Inflammatory macrophage treated with lipopolysaccharide for 1 hour (primary cell): ENCODE measurements at regions not wholly inside any gene's neighbourhood (a gene's known extent, or its start where the extent isn't known, plus 50 kb on each side); places are given as distances from the start of the nearest gene placed in this dataset.
"Not testable (repeated sequence)": the region's sequence is repeated elsewhere in the genome, so short reads cannot be mapped to it uniquely, and the experiment has no call there.

ENCODE experiments used
- DNase-seq, 2 donors: peaks; one replicate each; pipeline ENCODE4 v3.0.0-alpha.2; 2020 to 2022

DNA sequence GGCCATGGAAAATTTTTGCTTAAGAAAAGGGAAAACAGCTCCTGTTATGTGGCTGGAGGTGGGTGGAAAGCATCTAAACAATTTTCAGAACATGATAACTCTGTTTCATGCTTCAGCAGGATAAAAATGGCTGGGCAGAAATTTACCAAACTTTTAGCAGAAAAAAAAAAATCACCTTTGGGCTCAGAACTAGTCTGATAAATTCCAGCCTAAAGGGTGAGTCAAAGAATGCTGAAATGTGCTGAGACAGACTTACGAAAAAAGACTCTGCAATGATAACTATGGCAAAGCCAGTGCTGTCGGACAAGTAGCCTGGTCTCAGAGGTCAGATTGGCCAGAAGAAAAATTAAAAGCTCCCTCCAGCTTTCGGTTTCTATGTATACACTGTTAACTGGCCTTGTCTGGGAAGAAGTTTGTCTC lies 123.6 kb downstream of the LRATD1 start:
- no peak for DNase-seq

DNA sequence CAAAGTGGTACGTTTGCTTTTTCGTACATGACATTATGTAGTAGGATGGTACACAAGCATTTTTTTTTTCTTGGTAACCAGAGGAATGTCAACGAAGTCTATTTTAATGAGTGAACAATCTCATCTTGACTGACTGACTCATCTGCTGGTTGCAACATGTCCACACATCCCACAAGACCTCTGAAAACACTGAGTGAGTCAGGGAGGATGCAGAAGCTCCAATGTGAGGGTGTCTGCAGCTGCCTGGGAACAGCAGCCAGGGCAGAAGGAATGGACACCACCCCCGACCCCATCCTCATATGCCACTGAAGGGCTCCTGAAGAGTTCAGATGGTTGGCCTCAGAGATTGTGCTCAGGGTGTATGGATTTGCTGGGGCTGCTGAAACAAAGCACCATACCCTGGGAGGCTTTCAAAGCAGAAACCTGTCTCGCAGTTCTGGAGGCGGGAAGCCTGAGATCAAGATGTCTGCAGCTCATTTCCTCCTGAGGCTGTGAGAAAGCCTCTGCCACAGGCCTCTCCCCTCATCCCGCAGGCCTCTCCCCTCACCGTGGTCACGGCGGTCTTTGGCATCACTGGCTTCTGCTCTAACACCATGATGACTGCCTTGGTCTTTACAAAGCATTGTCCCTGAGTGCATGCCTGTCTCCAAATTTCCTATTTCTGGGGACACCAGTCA lies 124.6 kb downstream of the LRATD1 start:
- DNase-seq: no peak

DNA sequence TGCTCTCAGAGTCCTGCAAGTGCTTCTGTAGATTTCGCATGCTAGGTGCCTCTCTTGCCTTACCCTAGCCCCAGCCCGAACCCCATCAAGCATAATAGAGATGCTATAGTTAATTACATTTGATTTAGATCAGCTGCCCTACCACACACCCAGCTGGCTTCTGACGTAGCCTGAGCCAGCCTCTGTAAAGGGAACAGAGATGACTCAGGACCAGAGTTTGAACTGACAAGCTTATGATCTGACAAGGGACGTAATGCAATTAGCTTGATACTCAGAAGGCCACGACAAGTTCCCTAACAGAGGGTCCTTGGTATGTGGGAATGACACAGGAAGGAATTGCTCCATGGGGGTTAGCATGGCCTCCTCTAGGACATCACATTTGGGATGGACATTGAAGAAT lies 126.6 kb downstream of the LRATD1 start:
- no peak for DNase-seq

DNA sequence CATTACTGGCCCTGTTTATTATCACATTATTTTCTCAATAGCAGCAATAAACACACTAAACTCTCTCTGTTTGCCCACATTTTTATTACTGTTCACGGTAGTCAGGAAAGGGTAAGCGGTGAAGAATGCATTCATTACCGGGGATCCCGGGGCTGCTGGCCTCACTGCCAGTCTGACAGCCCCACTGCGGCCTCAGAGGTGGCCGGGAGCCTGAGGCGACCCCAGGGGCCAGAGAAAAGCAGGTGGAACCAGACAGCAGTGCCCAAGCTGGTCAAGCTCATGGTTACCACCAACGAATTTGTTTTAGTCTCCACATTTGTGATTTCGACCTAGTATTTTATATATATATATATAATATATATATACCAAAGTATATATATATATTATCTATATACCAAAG lies 127.7 kb downstream of the LRATD1 start:
- DNase-seq: no peak

DNA sequence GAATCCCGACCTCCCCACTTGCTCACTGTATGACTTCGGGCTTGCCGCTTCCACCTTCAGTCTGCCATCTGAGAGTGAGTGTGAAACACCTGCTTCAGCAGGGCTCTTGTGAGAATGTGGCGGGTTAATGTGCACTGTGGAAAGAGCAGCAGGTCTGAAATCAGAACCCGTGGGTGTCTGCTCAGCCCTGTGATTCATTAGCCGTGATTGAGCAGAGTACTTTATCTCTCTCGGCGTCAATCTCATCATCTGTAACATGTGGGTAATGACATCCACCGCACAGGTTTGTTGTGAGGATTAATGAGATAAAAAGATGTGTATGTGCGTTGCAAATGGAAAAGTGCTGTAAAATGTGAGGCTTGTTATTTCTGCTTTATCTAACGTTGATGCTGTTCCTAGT lies 128.6 kb downstream of the LRATD1 start:
- no peak for DNase-seq

DNA sequence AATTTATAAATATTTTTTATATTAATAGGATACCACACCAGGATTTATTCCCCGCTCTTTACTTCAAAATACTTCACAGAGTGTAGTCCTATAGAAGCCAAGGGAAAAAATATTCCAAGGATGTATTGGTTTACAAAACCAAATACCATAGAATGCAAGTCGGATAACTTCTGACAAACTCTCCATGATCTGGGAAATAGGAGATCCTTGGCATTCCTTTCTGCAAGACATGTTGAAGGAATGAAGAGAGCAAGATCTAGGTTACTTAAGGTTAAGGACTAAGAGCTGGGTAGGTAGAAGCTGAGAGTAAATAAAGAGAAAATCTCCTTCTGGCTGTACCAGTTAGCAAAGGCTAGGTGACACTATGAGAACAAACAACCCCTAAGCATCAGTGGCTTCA lies 141.2 kb downstream of the LRATD1 start:
- DNase-seq: no peak

DNA sequence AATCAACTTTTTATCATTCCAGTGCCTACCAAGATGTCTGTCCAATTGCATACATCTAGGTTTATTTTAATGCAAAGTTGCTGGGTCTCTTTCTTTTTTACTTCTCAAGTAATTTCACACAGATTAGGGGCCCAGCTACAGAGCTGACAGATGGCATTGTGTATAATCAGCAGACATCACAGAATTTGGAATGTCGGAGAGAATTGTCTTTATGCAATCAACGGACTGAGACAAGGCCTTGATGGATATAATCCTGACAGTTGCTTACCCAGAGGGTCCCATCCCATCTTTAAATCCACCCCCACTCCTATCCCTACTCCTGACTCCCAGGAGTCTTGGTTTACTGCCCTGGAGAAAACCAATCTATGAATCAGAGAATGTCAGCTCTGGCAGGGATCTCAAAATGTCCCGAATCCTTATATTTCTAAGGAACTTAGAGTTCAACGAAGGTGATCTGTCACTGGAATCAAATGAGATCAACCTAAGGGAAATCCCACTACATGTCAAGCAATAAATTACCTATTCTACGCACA lies 142.0 kb downstream of the LRATD1 start:
- DNase-seq: no peak

DNA sequence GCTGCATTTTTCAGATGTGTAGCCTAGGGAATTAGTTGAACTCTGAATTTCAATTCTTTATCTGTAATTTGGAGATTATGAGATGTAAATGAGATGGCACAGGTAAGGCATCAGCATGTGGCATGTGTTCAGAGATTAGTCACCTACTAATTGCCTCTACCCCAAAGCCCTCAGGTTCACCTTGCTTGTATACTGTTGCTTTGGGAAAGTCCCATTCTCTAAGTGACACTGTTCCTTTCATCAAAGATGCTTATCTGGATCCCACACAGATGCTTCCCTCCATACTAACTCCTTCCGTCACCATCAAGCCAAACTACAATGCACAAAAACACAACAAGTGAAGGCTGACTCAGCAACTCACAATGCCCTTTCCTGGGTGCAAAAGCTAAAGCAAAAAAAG lies 143.7 kb downstream of the LRATD1 start:
- DNase-seq: no peak

DNA sequence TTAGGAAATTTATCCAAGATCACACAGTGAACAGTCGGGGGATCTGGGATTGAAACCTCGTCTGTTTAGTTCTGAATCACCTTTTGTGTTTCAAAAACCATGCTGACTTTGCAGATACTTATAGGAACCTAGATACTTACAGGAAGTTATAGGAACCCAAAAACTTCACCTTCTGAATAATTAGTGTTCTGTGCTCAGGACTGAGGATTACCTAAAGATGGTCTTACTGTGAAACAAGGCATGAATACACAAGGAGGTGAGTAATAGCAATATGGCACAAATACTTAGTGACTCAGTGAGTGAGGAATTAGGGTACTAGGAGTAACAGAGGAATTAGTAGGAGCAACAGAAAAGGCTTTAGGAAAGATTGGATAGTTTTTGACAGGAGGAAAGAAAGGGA lies 145.5 kb downstream of the LRATD1 start:
- DNase-seq: no peak

DNA sequence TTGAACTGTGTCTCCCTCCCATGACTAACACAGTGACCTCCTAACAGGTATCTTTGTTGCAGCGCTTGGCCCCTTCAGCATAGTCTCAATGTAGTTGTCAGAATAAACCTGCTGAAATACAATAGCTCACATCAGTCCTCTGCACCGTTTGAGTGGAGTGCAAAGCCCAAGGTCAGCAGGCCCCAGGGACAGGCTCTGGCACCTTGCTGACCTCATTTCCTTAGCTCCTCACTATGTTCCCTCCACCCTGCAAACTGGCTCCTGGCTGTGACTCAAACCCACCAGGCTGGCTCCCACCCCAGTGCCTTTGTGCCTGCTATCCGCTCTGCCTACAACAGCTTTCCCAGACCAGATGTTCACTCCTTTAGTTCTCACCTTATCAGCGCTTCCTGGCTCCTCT lies 146.7 kb downstream of the LRATD1 start:
- DNase-seq: no peak

DNA sequence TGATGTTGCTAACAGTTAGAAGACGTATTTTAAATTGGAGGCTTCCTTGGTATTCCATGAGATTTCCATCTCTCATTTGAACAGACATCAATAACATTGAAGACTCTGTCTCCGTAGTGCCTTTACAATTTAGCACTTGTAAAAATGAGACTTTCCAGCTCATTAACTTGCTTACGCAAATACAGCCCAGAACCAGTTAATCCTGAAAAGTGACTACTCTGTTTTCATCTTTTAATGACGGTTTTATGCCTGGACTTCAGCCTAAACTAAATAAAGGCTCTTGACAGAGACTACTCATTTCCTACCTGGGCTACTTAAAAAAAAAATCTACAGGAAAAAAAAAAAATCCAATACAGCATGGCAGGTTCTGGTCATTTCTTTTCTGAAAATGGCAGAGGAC lies 148.6 kb downstream of the LRATD1 start:
- DNase-seq: no peak

DNA sequence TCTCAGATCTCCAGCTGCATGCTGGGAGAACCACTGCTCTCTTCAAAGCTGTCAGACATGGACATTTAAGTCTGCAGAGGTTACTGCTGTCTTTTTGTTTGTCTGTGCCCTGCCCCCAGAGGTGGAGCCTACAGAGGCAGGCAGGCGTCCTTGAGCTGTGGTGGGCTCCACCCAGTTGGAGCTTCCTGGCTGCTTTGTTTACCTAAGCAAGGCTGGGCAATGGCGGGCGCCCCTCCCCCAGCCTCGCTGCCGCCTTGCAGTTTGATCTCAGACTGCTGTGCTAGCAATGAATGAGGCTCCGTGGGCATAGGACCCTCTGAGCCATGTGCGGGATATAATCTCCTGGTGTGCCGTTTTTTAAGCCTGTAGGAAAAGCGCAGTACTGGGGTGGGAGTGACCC lies 156.3 kb downstream of the LRATD1 start:
- DNase-seq: not testable (repeated sequence)

DNA sequence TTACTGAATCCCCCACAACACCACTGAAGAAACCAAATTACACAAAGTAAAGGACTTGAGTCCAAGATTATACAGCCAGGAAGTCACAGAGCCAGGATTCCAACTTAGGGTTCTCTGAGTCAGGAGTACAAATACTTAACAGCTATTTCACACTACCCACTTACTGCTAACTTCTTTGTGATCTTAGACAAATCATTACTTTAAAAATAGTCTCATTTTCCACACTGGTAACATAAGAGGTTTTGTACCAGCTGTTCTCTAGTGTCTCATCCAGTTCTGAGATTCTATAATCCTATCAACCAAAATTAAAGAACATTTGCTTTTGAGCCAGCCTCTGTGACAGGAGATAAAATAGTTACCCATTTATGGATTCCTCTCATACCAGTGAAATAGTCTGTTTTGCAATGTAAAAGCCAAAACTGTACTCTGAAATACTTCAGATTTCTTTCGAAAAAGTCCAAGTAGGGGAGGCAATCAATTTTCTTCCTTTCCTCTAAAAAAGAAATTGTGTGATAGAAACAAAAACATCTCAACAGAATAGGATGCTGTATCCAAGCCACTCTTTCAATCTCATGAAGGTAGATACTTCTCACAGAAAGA lies 157.6 kb downstream of the LRATD1 start:
- no peak for DNase-seq

DNA sequence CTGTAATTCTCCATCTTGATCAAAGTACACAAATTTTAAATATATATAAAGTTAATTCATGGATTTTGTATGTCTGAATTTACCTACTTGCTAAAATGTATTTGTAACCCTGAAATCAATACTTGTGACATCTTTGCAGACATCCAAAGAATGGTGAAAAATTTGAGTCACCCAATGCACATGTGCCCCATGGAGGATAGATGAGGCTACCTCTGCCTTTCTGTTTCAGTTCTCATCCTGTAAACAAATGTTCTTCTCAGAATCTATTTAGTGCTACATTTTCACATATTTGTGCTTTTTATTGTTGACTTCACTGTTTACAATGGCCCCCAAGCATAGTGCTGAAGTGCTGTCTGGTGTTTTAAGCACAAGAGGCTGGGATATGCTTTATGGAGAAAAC lies 171.5 kb downstream of the LRATD1 start:
- no peak for DNase-seq

DNA sequence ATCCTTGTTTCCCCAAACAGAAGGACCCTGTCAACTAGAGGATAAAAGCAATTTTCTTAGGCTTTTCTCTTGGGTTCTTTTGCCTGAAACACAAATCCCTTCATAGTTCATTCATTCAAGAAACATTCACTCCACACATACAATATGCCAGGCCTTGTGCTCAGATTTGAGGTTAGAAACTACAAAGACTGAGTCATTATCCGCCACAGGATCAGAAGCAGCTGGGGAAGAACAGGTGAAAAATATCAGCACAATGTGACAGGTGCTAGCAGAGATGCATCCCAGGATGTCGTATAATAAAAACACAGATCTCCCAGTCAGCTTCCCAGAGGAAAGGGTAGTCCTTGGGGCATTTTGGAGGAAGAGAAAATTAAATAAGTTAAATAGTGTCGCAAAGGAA lies 172.4 kb downstream of the LRATD1 start:
- no peak for DNase-seq

DNA sequence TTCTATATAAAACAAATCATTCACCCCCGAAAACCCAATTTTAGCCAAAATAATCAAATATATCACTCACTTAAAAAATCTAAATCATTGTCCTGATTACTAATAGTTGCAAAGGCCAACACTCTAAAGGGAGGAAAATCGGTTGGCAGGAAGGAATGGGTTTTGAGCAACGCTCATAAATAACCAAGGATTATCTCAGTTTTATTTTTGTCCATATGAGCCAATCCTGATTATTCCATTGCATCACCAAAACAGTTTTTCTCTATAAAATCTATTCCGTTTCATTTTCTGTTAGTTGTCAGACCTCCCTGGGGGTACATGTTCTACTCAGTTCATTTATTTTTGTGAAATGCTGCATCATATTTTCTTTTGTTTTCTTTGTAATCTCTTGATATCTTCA lies 174.1 kb downstream of the LRATD1 start:
- no peak for DNase-seq

DNA sequence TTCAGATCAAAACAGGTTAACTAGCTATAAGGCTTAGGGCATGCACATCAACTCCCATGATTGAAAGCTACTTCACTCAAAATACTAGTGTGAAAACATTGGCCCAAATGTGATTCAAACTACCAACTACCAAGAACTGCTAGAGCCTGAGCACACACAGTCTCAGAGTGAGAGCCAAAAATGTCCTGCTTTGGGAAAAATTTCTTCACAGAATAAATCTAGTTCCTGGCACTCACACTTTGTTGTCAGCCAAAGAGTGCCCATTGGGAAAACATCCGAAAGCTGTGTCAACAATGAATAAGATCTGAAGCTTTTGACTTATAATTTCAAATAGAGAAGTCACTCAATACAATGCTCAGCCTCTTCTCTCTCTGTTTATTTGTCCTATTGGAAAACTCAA lies 182.7 kb downstream of the LRATD1 start:
- no peak for DNase-seq

DNA sequence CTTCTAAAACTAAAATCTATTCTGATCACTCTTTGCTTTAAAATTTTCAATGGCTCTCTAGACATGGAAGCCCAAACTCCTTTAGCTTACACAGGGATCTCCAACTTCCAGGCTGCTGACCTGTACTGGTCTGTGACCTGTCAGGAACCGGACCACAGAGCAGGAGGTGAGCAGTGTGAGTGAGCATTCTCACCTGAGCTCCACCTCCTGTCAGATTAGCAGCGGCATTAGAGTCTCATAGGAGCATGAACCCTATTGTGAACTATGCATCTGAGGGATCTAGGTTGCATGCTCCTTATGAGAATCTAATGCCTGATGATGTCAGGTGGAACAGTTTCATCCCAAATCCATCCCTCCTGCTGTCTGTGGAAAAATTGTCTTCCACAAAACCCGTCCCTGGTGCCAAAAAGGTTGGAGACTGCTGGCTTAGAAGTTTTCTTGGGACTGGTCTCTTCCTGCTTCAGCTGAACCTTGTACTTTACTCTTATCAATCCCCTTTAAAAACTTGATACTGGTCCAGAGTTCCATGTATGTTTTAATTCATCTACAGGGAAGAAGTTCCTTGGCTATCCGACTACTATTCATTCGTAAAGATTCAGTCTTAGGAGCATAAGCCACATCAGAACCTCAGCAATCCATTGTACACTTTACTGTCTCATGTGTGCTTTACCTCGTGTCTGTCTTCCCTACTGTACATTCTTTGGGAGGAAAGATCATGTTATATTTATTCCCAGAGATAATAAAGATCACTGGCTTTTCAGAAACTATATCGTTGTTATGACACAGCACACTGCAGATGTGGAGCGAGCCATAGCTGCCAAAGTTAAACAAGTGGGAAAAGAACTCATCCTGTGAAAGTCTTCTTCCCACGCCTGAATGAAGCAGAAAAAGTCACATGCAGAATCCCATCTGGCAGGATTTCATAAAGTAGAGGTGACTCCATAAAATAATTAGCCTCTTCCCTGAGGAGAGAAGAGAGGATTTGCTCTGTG lies 183.8 kb downstream of the LRATD1 start:
- DNase-seq: no peak

DNA sequence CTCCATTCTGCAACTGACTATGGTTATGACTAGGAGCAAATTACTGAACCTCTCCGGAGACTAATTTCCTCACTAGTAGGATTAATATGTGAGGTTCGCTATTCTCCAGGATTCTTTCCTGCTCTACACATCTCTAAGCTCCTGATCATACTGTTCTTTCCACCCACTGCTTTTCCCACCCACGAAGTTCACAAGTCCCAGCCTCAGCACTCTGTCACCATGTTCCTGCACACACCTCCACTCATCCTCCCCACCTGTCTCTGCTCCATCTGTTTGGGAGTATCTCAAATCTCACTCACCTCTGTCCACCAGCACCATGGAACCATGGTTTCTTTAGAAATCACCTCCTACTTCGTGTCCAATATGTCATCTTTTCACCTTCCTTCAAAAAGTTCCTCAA lies 185.3 kb downstream of the LRATD1 start:
- no peak for DNase-seq

DNA sequence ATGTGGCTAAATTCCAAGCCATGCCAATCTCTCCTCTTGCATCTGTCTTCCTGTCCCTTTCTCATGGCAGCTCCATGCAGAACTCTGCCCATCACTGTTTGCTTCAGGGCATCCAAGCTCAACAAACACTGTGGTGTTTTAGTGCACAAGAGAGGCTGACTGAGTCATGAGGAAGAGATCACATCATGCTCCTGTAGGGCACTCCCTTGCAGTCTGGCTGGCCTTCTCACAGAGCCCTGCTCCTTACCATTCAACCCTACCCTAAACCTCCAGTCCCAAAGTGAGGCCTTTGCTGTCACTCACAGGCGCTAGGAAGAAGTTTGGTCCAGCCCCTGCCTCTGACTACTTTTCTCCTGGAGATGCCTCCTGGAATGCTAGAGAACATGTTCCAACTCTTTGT lies 194.0 kb downstream of the LRATD1 start:
- no peak for DNase-seq

DNA sequence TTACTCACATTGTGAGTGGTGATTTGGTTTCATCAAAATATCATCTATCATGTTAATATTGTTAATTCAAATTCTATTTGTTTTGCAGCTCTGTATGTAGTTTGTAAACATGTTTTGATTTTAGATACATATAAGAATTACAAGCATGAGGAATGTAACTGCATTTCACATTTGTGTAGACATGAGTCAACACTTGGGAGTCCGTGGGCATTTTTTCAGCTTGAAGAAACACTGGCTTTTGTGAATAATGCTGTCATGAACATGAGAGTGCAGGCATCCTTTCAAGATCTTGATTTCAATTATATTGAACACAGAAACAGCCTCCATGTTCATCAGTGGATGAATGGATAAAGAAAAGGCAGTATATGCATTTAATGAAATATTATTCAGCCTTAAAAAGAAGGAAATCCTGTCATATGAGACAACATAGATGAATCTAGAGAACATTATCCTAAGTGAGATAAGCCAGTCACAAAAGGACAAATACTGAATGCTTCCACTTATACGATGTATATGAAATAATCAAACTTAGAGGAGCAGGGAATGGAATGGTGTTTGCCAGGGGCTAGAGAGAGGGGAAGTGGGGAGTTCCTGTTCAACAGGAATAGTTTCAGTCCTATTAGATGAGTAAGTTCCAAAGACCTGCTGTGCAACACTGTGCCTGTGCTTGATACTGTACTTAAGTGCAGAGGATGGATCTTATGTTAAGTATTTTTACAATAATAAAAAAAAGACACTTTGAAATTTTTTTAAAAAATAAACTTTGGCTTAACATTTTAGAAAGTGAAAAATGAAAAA lies 194.9 kb downstream of the LRATD1 start:
- DNase-seq: no peak

DNA sequence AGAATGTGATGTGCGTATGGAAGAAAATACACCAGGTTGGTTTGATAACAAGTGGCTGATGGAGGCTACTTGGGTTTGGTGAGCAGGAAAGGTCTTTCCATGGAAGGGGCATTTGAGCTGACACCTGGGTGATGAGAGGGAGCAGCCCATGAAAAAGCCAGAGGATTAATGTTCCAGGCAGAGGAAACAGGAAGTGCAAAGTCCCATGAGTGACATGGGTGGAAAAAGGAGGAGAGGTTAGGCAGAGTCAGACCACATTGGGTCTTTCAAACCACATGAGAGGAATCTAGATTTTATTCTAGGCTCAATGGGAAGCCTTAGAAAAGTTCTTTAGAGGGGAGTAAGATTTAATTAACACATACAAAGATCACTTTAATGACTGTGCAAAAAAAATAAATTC lies 195.7 kb downstream of the LRATD1 start:
- no peak for DNase-seq

DNA sequence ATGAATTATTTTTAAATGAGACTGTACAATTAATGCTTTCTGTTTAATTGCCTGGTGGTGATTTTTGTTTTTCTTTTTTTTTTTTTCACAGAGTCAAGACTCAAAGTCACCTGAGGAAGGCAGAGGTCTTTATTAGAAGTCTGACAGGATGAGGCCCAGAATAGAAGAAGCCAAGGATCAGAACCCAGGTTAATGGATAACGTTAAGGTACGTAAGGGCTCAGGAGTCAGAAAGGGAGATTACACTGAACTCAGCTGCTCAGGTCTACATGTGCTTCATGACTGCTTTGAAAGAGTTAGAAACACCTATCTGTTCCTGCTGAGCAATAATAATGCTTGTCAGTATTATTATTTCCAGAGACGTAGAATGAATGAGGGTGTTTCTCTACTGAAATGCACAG lies 196.5 kb downstream of the LRATD1 start:
- no peak for DNase-seq
